SK-N-SH treated with all-trans-retinoic acid at 6 μM for 48 hours (cell line): ENCODE measurements at regions not wholly inside any gene's neighbourhood (a gene's known extent, or its start where the extent isn't known, plus 50 kb on each side); places are given as distances from the start of the nearest gene placed in this dataset.

Experiments used
- ATAC-seq: fragments of 200-7000 bp; cut with Tn5 transposase; 3 replicates; pipeline ENCODE4 v1.9.1; 2020; ENCODE audit warnings: mild to moderate bottlenecking, moderate library complexity
- ARNTL ChIP-seq: fragments of 450-650 bp; formaldehyde crosslinking; IDR thresholded peaks from 2 replicates; pipeline ENCODE4 v1.5.0; 2020; ENCODE audit warnings: low read depth, mild to moderate bottlenecking, moderate library complexity, borderline replicate concordance
- BACH2 ChIP-seq: fragments of 250-450 bp; sonication (Bioruptor Pico); IDR thresholded peaks from 2 replicates; pipeline ENCODE4 v1.9.0; 2021; ENCODE audit warnings: mild to moderate bottlenecking, borderline replicate concordance
- CSDC2 ChIP-seq: fragments of 250-450 bp; sonication (Bioruptor Pico); IDR thresholded peaks from 2 replicates; pipeline ENCODE4 v1.5.0; 2020; ENCODE audit warnings: mild to moderate bottlenecking, moderate library complexity
- ESRRG ChIP-seq: fragments of 250-450 bp; sonication (Bioruptor Pico); IDR thresholded peaks from 2 replicates; pipeline ENCODE4 v1.6.1; 2021; ENCODE audit warnings: mild to moderate bottlenecking
- GLIS3 ChIP-seq: fragments of 250-450 bp; sonication (Bioruptor Pico); IDR thresholded peaks from 2 replicates; pipeline ENCODE4 v1.5.0; 2020; ENCODE audit warnings: mild to moderate bottlenecking, moderate library complexity
- ISL1 ChIP-seq: fragments of 250-450 bp; sonication (Bioruptor Pico); IDR thresholded peaks from 2 replicates; pipeline ENCODE4 v2.1.2; 2022; ENCODE audit warnings: mild to moderate bottlenecking, moderate library complexity
- OSR1 ChIP-seq: fragments of 250-450 bp; sonication (Bioruptor Pico); IDR thresholded peaks from 2 replicates; pipeline ENCODE4 v1.8.0; 2022; ENCODE audit warnings: moderate library complexity, mild to moderate bottlenecking, inconsistent platforms
- PPARA ChIP-seq: fragments of 250-450 bp; sonication (Bioruptor Pico); IDR thresholded peaks from 2 replicates; pipeline ENCODE4 v1.5.0; 2020; ENCODE audit warnings: mild to moderate bottlenecking, borderline replicate concordance
- RARB ChIP-seq: fragments of 250-450 bp; sonication (Bioruptor Pico); IDR thresholded peaks from 2 replicates; pipeline ENCODE4 v1.8.0; 2021; ENCODE audit warnings: mild to moderate bottlenecking, moderate library complexity
- SNAI2 ChIP-seq: fragments of 250-450 bp; sonication (Bioruptor Pico); IDR thresholded peaks from 2 replicates; pipeline ENCODE4 v1.5.0; 2020; ENCODE audit warnings: mild to moderate bottlenecking, moderate library complexity
- TCF4 ChIP-seq: fragments of 250-450 bp; sonication (Bioruptor Pico); IDR thresholded peaks from 2 replicates; pipeline ENCODE4 v1.8.0; 2021; ENCODE audit warnings: mild to moderate bottlenecking, moderate library complexity, borderline replicate concordance
- TOX ChIP-seq: fragments of 250-450 bp; sonication (Bioruptor Pico); IDR thresholded peaks from 2 replicates; pipeline ENCODE4 v1.8.0; 2021; ENCODE audit warnings: mild to moderate bottlenecking, moderate library complexity, borderline replicate concordance
- ZFP3 ChIP-seq: fragments of 250-450 bp; sonication (Bioruptor Pico); IDR thresholded peaks from 2 replicates; pipeline ENCODE4 v1.5.0; 2020; ENCODE audit warnings: mild to moderate bottlenecking, moderate library complexity
- ZFP30 ChIP-seq: fragments of 450-650 bp; formaldehyde crosslinking; IDR thresholded peaks from 2 replicates; pipeline ENCODE4 v1.5.0; 2022; ENCODE audit warnings: mild to moderate bottlenecking, moderate library complexity
- ZNF565 ChIP-seq: fragments of 450-650 bp; formaldehyde crosslinking; conservative IDR thresholded peaks from 2 replicates; pipeline ENCODE4 v1.5.0; 2020; ENCODE audit warnings: low read depth, mild to moderate bottlenecking, moderate library complexity
- ZNF70 ChIP-seq: fragments of 450-650 bp; formaldehyde crosslinking; IDR thresholded peaks from 2 replicates; pipeline ENCODE4 v1.5.0; 2020; ENCODE audit warnings: mild to moderate bottlenecking, moderate library complexity
- TF ChIP-seq, protein P1 (sequence below): fragments of 250-450 bp; sonication (Bioruptor Pico); IDR thresholded peaks from 2 replicates; pipeline ENCODE4 v1.5.0; 2020; ENCODE audit warnings: mild to moderate bottlenecking, moderate library complexity
- TF ChIP-seq, protein P2 (sequence below): fragments of 250-450 bp; sonication (Bioruptor Pico); IDR thresholded peaks from 2 replicates; pipeline ENCODE4 v1.8.0; 2020; ENCODE audit warnings: mild to moderate bottlenecking, moderate library complexity, borderline replicate concordance
- TF ChIP-seq, protein P3 (sequence below): fragments of 250-450 bp; sonication (Bioruptor Pico); IDR thresholded peaks from 2 replicates; pipeline ENCODE4 v1.5.1; 2021; ENCODE audit warnings: mild to moderate bottlenecking, moderate library complexity
- TF ChIP-seq, protein P4 (sequence below): fragments of 250-450 bp; sonication (Bioruptor Pico); IDR thresholded peaks from 2 replicates; pipeline ENCODE4 v1.8.0; 2021; ENCODE audit warnings: low read depth, mild to moderate bottlenecking, moderate library complexity, borderline replicate concordance

DNA sequence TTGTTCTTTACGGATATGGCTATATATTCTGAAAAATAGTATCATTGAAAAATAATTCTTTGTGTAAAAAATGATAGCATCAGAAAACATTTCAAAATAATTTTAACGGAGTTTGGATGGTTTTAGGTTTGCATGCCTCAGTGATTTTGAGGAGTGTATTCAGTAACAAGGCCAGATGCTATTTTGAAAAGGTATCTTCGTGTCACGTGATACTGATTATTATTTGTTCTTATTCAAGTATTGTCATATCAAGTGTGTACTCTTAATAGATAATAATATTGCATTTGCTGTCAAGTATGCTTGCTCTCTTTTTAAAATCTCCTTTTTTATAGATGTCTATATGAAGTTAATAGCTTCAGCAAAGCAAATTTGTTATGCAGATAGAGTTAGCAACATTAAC, 313.1 kb upstream of the PTPRD start:
- no peak for TF ChIP-seq OSR1
- TF ChIP-seq TOX (CRISPR knock-in tag), result no peak
- TF ChIP-seq, protein P1, sequence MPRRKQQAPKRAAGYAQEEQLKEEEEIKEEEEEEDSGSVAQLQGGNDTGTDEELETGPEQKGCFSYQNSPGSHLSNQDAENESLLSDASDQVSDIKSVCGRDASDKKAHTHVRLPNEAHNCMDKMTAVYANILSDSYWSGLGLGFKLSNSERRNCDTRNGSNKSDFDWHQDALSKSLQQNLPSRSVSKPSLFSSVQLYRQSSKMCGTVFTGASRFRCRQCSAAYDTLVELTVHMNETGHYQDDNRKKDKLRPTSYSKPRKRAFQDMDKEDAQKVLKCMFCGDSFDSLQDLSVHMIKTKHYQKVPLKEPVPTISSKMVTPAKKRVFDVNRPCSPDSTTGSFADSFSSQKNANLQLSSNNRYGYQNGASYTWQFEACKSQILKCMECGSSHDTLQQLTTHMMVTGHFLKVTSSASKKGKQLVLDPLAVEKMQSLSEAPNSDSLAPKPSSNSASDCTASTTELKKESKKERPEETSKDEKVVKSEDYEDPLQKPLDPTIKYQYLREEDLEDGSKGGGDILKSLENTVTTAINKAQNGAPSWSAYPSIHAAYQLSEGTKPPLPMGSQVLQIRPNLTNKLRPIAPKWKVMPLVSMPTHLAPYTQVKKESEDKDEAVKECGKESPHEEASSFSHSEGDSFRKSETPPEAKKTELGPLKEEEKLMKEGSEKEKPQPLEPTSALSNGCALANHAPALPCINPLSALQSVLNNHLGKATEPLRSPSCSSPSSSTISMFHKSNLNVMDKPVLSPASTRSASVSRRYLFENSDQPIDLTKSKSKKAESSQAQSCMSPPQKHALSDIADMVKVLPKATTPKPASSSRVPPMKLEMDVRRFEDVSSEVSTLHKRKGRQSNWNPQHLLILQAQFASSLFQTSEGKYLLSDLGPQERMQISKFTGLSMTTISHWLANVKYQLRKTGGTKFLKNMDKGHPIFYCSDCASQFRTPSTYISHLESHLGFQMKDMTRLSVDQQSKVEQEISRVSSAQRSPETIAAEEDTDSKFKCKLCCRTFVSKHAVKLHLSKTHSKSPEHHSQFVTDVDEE, result no peak
- TF ChIP-seq, protein P2, sequence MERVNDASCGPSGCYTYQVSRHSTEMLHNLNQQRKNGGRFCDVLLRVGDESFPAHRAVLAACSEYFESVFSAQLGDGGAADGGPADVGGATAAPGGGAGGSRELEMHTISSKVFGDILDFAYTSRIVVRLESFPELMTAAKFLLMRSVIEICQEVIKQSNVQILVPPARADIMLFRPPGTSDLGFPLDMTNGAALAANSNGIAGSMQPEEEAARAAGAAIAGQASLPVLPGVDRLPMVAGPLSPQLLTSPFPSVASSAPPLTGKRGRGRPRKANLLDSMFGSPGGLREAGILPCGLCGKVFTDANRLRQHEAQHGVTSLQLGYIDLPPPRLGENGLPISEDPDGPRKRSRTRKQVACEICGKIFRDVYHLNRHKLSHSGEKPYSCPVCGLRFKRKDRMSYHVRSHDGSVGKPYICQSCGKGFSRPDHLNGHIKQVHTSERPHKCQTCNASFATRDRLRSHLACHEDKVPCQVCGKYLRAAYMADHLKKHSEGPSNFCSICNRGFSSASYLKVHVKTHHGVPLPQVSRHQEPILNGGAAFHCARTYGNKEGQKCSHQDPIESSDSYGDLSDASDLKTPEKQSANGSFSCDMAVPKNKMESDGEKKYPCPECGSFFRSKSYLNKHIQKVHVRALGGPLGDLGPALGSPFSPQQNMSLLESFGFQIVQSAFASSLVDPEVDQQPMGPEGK (CRISPR knock-in tag), result no peak
- TF ChIP-seq GLIS3 (CRISPR knock-in tag), result no peak
- TF ChIP-seq, protein P3, sequence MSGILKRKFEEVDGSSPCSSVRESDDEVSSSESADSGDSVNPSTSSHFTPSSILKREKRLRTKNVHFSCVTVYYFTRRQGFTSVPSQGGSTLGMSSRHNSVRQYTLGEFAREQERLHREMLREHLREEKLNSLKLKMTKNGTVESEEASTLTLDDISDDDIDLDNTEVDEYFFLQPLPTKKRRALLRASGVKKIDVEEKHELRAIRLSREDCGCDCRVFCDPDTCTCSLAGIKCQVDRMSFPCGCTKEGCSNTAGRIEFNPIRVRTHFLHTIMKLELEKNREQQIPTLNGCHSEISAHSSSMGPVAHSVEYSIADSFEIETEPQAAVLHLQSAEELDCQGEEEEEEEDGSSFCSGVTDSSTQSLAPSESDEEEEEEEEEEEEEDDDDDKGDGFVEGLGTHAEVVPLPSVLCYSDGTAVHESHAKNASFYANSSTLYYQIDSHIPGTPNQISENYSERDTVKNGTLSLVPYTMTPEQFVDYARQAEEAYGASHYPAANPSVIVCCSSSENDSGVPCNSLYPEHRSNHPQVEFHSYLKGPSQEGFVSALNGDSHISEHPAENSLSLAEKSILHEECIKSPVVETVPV (CRISPR knock-in tag), result no peak
- TF ChIP-seq ISL1 (CRISPR knock-in tag), result no peak
- TF ChIP-seq ESRRG (CRISPR knock-in tag), result no peak
- no peak for TF ChIP-seq ZFP30
- no peak for ATAC-seq

DNA sequence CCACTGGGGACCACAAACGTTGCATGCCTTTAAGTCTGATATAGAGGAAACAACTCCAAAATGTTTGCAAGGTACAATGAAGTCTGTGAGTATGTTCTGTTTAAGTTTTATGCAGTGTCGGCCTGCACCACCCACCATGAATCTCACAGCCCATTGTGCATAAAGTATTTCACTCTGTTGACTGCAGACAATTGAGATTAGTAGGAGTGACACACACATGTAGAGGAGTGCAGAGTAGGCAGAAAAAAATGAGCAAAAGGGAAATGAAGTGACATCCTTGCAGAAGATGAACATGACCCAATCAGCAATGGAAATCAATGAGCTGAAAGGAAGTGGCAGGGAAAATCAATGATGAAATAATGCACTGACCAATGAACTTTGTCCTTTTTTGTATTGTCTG, 315.6 kb upstream of the PTPRD start:
- TF ChIP-seq CSDC2 (no peak), OSR1 (no peak), ZFP3 (CRISPR knock-in tag) (no peak), ZNF70 (CRISPR knock-in tag) (no peak), BACH2 (no peak), ZNF565 (CRISPR knock-in tag) (no peak), ISL1 (CRISPR knock-in tag) (no peak), RARB (CRISPR knock-in tag) (no peak), TOX (CRISPR knock-in tag) (no peak), PPARA (no peak)
- TF ChIP-seq, all 23 proteins: peak for 0
- no peak for ATAC-seq

DNA sequence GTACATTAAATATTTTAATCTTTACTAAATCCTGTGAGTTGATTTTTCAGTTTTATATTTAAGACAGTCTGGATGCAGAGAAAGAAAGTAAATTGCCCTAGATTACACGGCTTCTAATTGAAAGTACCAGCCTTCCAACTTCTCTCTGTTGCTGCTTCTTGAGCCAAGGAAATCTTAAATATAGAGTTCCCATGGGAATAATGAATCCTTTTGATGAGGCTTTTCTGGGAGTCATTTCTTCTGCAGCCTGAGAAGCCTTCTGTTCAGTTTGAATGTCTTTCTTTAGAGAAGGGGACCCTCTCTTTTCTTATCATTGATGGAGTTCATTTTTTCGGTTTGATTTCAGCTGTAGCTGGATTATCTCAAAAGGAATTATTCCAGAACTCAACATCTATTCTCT, 317.3 kb upstream of the PTPRD start:
- TF ChIP-seq CSDC2 (no peak), GLIS3 (CRISPR knock-in tag) (no peak), ZFP3 (CRISPR knock-in tag) (no peak), ZNF70 (CRISPR knock-in tag) (no peak), SNAI2 (CRISPR knock-in tag) (no peak), OSR1 (no peak), TCF4 (CRISPR knock-in tag) (no peak), BACH2 (no peak), TOX (CRISPR knock-in tag) (no peak), ARNTL (CRISPR knock-in tag) (no peak), ZNF565 (CRISPR knock-in tag) (no peak), ESRRG (CRISPR knock-in tag) (no peak), ZFP30 (no peak)
- TF ChIP-seq, protein P3 (CRISPR knock-in tag), result no peak
- TF ChIP-seq, protein P4, sequence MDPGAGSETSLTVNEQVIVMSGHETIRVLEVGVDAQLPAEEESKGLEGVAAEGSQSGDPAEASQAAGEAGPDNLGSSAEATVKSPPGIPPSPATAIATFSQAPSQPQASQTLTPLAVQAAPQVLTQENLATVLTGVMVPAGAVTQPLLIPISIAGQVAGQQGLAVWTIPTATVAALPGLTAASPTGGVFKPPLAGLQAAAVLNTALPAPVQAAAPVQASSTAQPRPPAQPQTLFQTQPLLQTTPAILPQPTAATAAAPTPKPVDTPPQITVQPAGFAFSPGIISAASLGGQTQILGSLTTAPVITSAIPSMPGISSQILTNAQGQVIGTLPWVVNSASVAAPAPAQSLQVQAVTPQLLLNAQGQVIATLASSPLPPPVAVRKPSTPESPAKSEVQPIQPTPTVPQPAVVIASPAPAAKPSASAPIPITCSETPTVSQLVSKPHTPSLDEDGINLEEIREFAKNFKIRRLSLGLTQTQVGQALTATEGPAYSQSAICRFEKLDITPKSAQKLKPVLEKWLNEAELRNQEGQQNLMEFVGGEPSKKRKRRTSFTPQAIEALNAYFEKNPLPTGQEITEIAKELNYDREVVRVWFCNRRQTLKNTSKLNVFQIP (CRISPR knock-in tag), result no peak
- no peak for ATAC-seq
